Naive thymus-derived CD4-positive, alpha-beta T cell (primary cell): ENCODE measurements at regions not wholly inside any gene's neighbourhood (a gene's known extent, or its start where the extent isn't known, plus 50 kb on each side); places are given as distances from the start of the nearest gene placed in this dataset.

Source experiments
- ATAC-seq: fragments of 150-1000 bp; cut with Tn5 transposase; 2 replicates; pipeline ENCODE4 v1.10.0; 2021; ENCODE audit warnings: mild to moderate bottlenecking, moderate library complexity
- CTCF ChIA-PET: fragments of 350-600 bp; sonication (Branson Sonifier 250); formaldehyde crosslinking; loops from one replicate; lab custom pipeline; 2021; ENCODE audit warnings: antibody characterized with exemption; lab: Charles Lee
- POLR2A ChIA-PET: fragments of 350-600 bp; sonication (Branson Sonifier 250); formaldehyde crosslinking; loops from one replicate; lab custom pipeline; 2021; ENCODE audit warnings: antibody characterized with exemption, inconsistent platforms; lab: Charles Lee
- DNase-seq, 9 donors: peaks; one replicate each; pipeline versions ENCODE4 v3.0.0 to v3.0.0-alpha.2; 2020 to 2022; ENCODE audit warnings: mixed read lengths in 1 of 9
- H3K27ac ChIP-seq: one replicate; pipeline ENCODE4 v1.7.0; 2013; ENCODE audit warnings: mild to moderate bottlenecking, low read depth, low read length, moderate library complexity
- H3K27me3 ChIP-seq, 2 donors: one replicate each; pipeline ENCODE4 v1.7.0; 2013; ENCODE audit warnings: low read length in 2 of 2, mild to moderate bottlenecking in 2 of 2, moderate library complexity in 2 of 2; ENCODE audit not compliant: control insufficient read depth in 2 of 2, insufficient read depth in 2 of 2
- H3K36me3 ChIP-seq, 3 experiments: 1 replicate in 2 of 3; 2 replicates in 1 of 3; pipeline ENCODE4 v1.7.0; 2013; ENCODE audit warnings: low read length in 3 of 3, mild to moderate bottlenecking in 3 of 3, moderate library complexity in 1 of 3; ENCODE audit not compliant: insufficient read depth in 3 of 3, control insufficient read depth in 2 of 3
- H3K4me1 ChIP-seq, 2 donors: one replicate each; pipeline ENCODE4 v1.7.0; 2013; ENCODE audit warnings: low read length in 2 of 2, mild to moderate bottlenecking in 2 of 2, moderate library complexity in 1 of 2; ENCODE audit not compliant: control insufficient read depth in 2 of 2, insufficient read depth in 2 of 2
- H3K4me3 ChIP-seq: 2 replicates; pipeline ENCODE4 v1.7.0; 2013; ENCODE audit warnings: mild to moderate bottlenecking, low read length
- H3K9me3 ChIP-seq, 3 experiments: 1 replicate in 2 of 3; 2 replicates in 1 of 3; pipeline ENCODE4 v1.7.0; 2013; ENCODE audit warnings: low read length in 3 of 3; ENCODE audit not compliant: control insufficient read depth in 2 of 3
- H3K27ac Mint-ChIP-seq, 9 donors: one replicate each; pipeline ENCODE4 v1.8.0; 2020 to 2022; ENCODE audit warnings: mixed read lengths in 9 of 9, mild to moderate bottlenecking in 8 of 9, moderate library complexity in 5 of 9, inconsistent platforms in 2 of 9
- H3K27me3 Mint-ChIP-seq, 5 donors: one replicate each; pipeline ENCODE4 v1.8.0; 2021 to 2022; ENCODE audit warnings: mixed read lengths in 5 of 5, mild to moderate bottlenecking in 1 of 5
- H3K36me3 Mint-ChIP-seq, 5 donors: one replicate each; pipeline ENCODE4 v1.8.0; 2020 to 2022; ENCODE audit warnings: mixed read lengths in 5 of 5, mild to moderate bottlenecking in 3 of 5, inconsistent platforms in 1 of 5
- H3K4me1 Mint-ChIP-seq, 7 donors: one replicate each; pipeline ENCODE4 v1.8.0; 2020 to 2022; ENCODE audit warnings: mixed read lengths in 7 of 7, mild to moderate bottlenecking in 3 of 7, inconsistent platforms in 1 of 7
- H3K4me3 Mint-ChIP-seq, 10 donors: one replicate each; pipeline ENCODE4 v1.8.0; 2020 to 2022; ENCODE audit warnings: mild to moderate bottlenecking in 10 of 10, mixed read lengths in 10 of 10, moderate library complexity in 6 of 10, inconsistent platforms in 2 of 10
- H3K9me3 Mint-ChIP-seq, 11 donors: one replicate each; pipeline ENCODE4 v1.8.0; 2020 to 2022; ENCODE audit warnings: mixed read lengths in 11 of 11, mild to moderate bottlenecking in 4 of 11, inconsistent platforms in 1 of 11, moderate library complexity in 1 of 11
- intact Hi-C, 2 donors: fragments of 100-400 bp; cut with micrococcal nuclease; formaldehyde crosslinking; loops; one replicate each; pipeline ENCODE4 v1.15.1; 2023

DNA sequence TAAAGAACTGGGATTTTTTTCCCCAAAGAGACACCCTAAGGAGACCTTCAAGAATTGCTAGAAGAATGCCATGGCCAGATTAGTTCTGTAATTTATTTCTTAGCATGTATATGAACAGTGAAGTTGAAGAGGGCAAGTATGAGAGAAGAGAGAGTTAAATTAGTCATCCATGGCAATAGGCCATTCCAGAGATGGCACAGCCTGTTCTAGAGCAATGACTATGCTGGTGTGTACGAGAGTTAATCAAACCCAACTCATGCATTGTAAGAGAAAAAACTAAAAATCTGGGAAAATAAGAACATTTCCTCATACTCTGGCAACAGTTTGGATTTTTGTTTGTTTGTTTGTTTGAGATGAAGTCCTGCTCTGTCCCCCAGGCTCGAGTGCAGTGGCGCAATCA, 112.1 kb upstream of the PIK3C3 start:
- H3K4me3 ChIP-seq, result no peak overlapping the region
- H3K36me3 ChIP-seq, result no peaks in the 10 kb centered on the region
- Mint-ChIP-seq H3K27me3 (peaks cover 0 to 19% (median 15%) of the 10 kb centered on the region in 5 donors), H3K36me3 (no peaks in the 10 kb centered on the region), H3K4me3 (no peak overlapping the region), H3K9me3 (peaks cover 0 to 3% (median 0%) of the 10 kb centered on the region in 11 donors), H3K4me1 (no peaks in the 10 kb centered on the region), H3K27ac (no peak overlapping the region)
- H3K9me3 ChIP-seq, result no peaks in the 10 kb centered on the region
- CTCF ChIA-PET, result no interaction called here
- no peak overlapping the region for H3K27ac ChIP-seq
- ATAC-seq (no peak), DNase-seq (no peak)
- POLR2A ChIA-PET, result no interaction called here
- H3K4me1 ChIP-seq, result no peaks in the 10 kb centered on the region
- H3K27me3 ChIP-seq, result no peaks in the 10 kb centered on the region
- intact Hi-C loops, result no loop called here

DNA sequence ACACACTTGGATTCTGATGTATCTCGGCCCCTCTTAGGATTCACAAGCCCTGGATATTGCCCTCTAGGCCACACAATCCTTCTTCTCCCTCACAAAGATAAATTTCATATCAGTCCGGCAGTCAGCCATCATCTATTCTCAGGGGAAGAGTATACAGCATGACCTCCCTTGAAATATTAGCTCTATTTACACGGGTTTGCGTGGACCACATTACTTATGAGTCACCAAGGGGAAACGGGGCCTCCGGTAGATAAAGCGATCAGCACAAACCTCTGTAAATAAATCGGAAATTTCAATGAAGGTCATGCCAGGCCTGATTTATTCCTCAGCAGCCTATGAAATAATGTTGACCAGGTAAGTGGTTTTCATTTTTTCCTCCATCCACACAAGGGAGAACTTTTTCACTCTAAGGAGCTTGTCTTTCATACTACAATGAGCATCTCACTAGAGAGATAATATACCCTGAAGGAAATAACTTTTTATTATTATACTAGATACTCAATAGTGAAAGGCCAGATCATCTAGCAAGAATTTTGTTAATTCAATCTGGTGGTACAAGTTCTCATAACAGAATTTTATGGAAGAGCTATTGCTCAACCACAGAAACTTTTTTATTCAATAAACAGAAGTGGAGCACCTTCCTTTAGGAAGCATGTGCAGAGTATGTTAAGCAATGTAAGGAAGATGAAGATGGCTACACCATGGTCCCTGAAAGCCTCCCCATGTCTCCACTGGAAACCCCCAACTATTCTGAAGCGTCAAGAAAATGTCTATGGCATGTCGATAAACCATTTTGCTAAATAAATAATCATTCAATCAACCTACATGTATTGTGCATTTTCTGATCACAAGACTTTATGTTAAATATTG, 125.2 kb upstream of the PIK3C3 start:
- ATAC-seq, result no peak
- Mint-ChIP-seq H3K4me1 (no peaks in the 10 kb centered on the region), H3K9me3 (peaks cover 0 to 2% (median 0%) of the 10 kb centered on the region in 11 donors), H3K4me3 (no peak overlapping the region), H3K36me3 (no peaks in the 10 kb centered on the region), H3K27me3 (peaks cover 0 to 11% (median 0%) of the 10 kb centered on the region in 5 donors), H3K27ac (no peak overlapping the region)
- Histone ChIP-seq H3K4me1 (no peaks in the 10 kb centered on the region), H3K27me3 (no peaks in the 10 kb centered on the region), H3K27ac (no peak overlapping the region), H3K36me3 (no peaks in the 10 kb centered on the region), H3K4me3 (no peak overlapping the region), H3K9me3 (no peaks in the 10 kb centered on the region)
- ChIA-PET CTCF (no interaction called here), POLR2A (no interaction called here)
- no peak for DNase-seq
- intact Hi-C loops, result no loop called here

DNA sequence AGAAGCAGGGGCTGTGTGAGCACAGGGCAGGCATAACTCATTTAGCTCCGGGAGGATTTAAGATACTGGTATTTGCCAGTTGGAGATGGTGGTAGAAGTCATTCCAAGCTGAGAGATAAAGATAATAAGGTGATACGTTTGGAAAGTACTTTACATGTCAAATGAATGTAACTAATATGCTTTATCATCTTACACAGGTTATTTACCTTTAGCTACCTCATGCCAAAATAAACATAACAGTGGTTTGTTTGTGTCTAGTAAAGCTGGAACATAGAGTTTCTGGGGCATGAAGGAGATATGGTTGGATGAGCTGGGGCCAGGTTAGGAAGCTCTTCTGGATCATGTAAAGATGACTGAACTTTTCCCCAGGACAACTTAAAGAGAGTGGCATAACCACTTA, 126.9 kb upstream of the PIK3C3 start:
- Mint-ChIP-seq H3K27ac (no peak overlapping the region), H3K36me3 (no peaks in the 10 kb centered on the region), H3K27me3 (peaks cover 0 to 11% (median 0%) of the 10 kb centered on the region in 5 donors), H3K9me3 (peaks cover 0 to 2% (median 0%) of the 10 kb centered on the region in 11 donors), H3K4me1 (no peaks in the 10 kb centered on the region), H3K4me3 (no peak overlapping the region)
- ATAC-seq, result no peak
- Histone ChIP-seq H3K27me3 (no peaks in the 10 kb centered on the region), H3K4me3 (no peak overlapping the region), H3K36me3 (no peaks in the 10 kb centered on the region), H3K9me3 (no peaks in the 10 kb centered on the region), H3K4me1 (no peaks in the 10 kb centered on the region), H3K27ac (no peak overlapping the region)
- no peak for DNase-seq
- POLR2A ChIA-PET, result no interaction called here
- intact Hi-C loops, result no loop called here
- CTCF ChIA-PET, result no interaction called here

DNA sequence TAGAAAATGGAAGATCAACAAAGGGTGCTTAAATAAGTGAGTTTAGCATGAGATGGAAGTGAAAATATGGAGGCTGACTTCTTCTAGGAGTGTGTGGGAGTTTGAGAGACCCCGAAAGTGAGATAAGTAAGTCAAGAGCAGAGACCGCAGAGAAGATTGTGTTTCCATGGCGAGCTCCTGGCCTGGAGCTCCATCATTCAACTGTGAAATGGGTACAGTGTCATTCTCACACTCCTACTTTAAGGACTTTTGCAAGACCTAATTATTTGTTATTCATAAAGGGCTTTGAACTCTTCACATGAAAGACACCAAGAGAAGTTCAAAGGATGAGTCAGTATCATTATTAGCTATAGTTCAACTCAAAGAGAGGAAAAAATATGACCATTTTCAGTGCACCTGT, 134.2 kb upstream of the PIK3C3 start:
- H3K4me1 ChIP-seq, result no peaks in the 10 kb centered on the region
- no peaks in the 10 kb centered on the region for H3K27me3 ChIP-seq
- DNase-seq, result no peak
- no peak overlapping the region for H3K27ac ChIP-seq
- peaks cover 0 to 7% (median 0%) of the 10 kb centered on the region in 5 donors for H3K27me3 Mint-ChIP-seq
- CTCF ChIA-PET, result no interaction called here
- no peaks in the 10 kb centered on the region for H3K36me3 Mint-ChIP-seq
- H3K36me3 ChIP-seq, result no peaks in the 10 kb centered on the region
- H3K9me3 Mint-ChIP-seq, result peaks cover 0 to 4% (median 0%) of the 10 kb centered on the region in 11 donors
- H3K9me3 ChIP-seq, result no peaks in the 10 kb centered on the region
- no peak for ATAC-seq
- no peak overlapping the region for H3K4me3 Mint-ChIP-seq
- intact Hi-C loops, result no loop called here
- H3K27ac Mint-ChIP-seq, result peak overlapping the region in 1 of 9 donors; percentile 12
- POLR2A ChIA-PET, result no interaction called here
- no peak overlapping the region for H3K4me3 ChIP-seq
- no peaks in the 10 kb centered on the region for H3K4me1 Mint-ChIP-seq

DNA sequence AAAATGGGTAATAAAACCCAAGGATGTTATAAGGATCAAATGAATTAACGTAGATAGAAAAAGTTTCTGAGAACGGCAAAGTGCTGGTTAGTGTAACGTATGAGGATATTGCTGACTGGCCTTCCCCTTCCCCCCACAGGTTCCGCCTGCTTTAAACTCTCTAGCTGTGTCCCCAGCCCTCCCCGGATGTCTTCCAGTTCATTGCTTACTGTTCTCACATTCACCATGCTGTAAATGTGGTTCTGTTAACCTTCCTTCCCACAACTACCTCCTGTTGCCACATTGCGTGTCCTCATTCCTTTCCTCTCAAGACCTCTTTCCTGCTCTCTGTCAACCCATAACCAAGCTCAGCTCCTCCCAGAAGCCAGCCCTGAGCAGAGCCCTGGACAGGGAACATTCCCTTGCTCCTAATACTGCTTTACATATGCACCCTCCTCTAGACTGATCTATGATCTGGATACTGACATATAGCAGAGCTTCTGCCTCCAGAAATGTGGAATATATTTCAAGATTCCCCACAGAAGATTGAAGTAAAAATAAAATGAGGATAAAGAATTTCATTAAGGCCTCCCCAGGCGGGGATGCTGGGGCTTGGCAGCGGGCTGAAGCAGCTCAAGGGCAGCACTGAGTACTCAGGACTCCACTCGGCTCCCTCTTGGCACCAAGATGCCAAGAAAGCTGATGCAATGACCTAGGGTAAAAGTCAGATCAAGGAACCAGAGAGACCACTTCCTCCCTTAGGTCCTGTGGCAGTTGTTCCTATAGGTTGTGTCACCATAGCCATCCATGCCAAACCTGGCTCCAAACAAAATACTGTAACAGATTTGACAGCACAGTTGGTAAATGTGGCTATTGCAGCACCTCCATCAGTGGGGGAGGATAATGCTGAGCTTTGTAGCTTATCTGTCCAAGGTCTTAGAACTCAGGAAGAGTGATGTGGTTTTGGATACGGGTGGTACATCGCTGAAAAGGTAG, 136.4 kb upstream of the PIK3C3 start:
- no peaks in the 10 kb centered on the region for H3K36me3 Mint-ChIP-seq
- H3K4me1 ChIP-seq, result no peaks in the 10 kb centered on the region
- no peak overlapping the region for H3K27ac Mint-ChIP-seq
- peaks cover 0 to 7% (median 0%) of the 10 kb centered on the region in 5 donors for H3K27me3 Mint-ChIP-seq
- no peaks in the 10 kb centered on the region for H3K27me3 ChIP-seq
- H3K27ac ChIP-seq, result no peak overlapping the region
- no peak overlapping the region for H3K4me3 ChIP-seq
- no peak for DNase-seq
- no peak for ATAC-seq
- intact Hi-C loops, result no loop called here
- H3K36me3 ChIP-seq, result no peaks in the 10 kb centered on the region
- H3K4me3 Mint-ChIP-seq, result no peak overlapping the region
- H3K9me3 Mint-ChIP-seq, result peaks cover 0 to 4% (median 0%) of the 10 kb centered on the region in 11 donors
- CTCF ChIA-PET, result no interaction called here
- POLR2A ChIA-PET, result no interaction called here
- H3K4me1 Mint-ChIP-seq, result no peaks in the 10 kb centered on the region
- H3K9me3 ChIP-seq, result no peaks in the 10 kb centered on the region

DNA sequence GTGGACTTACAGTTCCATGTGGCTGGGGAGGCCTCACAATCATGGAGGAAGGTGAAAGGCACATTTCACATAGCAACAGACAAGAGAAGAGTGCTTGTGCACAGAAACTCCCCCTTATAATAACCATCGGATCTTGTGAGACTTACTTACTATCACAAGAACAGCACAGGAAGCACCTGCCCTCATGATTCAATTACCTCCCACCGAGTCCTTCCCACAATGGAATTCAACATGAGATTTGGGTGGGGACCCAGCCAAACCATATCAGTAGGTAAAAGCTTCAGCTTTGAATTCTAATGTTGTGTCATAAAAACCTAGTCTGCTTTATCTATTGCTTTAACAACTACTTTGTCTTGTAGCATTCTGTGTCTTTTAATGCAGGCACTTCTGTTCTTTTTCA, 140.4 kb upstream of the PIK3C3 start:
- Histone ChIP-seq H3K27ac (no peak overlapping the region), H3K27me3 (no peaks in the 10 kb centered on the region), H3K36me3 (no peaks in the 10 kb centered on the region), H3K4me1 (no peaks in the 10 kb centered on the region), H3K9me3 (no peaks in the 10 kb centered on the region), H3K4me3 (no peak overlapping the region)
- intact Hi-C loops, result no loop called here
- ATAC-seq, result no peak
- H3K4me3 Mint-ChIP-seq, result no peak overlapping the region
- peaks cover 0 to 6% (median 0%) of the 10 kb centered on the region in 11 donors for H3K9me3 Mint-ChIP-seq
- no peaks in the 10 kb centered on the region for H3K36me3 Mint-ChIP-seq
- no peak overlapping the region for H3K27ac Mint-ChIP-seq
- CTCF ChIA-PET, result no interaction called here
- H3K4me1 Mint-ChIP-seq, result no peaks in the 10 kb centered on the region
- POLR2A ChIA-PET, result no interaction called here
- peaks cover 0 to 6% (median 0%) of the 10 kb centered on the region in 5 donors for H3K27me3 Mint-ChIP-seq
- no peak for DNase-seq
